ENCODE measurements at regions not wholly inside any gene's neighbourhood (a gene's known extent, or its start where the extent isn't known, plus 50 kb on each side); places are given as distances from the start of the nearest gene placed in this dataset.

- no peak overlapping the region for H2AFZ ChIP-seq (ENCODE audit: low read length)
- peaks cover 0 to 3% (median 0%) of the 10 kb centered on the region in 3 experiments for H3K27me3 ChIP-seq (ENCODE audit: control insufficient read depth in 3 of 3, insufficient read depth in 3 of 3, low read depth in 1 of 3, low read length in 3 of 3)
- no peak overlapping the region for H3K27ac ChIP-seq (replicated peaks; ENCODE audit: low read length)
- no CpG with 5 or more reads among the region's 15 CpGs for WGBS, 2 donors (ENCODE audit: extremely low coverage in 2 of 2, insufficient read length in 2 of 2, insufficient replicate concordance in 1 of 2)
- no peak overlapping the region for H3K4me3 ChIP-seq (ENCODE audit: low read length in 2 of 2)
- no peak overlapping the region for H3K23ac ChIP-seq (ENCODE audit: low read depth, low read length, poor library complexity)
- no peak overlapping the region for H2BK5ac ChIP-seq (ENCODE audit: low read length)
- H3K79me1 ChIP-seq (ENCODE audit: low read depth, low read length) = peaks cover 1% of the 10 kb centered on the region
- peak overlapping the region; percentile 19 for H3K4ac ChIP-seq (ENCODE audit: low read length)
- no peak overlapping the region for H2BK120ac ChIP-seq (ENCODE audit: low read depth, low read length)
- DNase-seq (ENCODE audit: low spot score) = no peak
- peak overlapping the region; percentile 79 for H2BK15ac ChIP-seq (ENCODE audit: low read length)
- peak overlapping the region; percentile 9 for H2AK5ac ChIP-seq (ENCODE audit: low read depth, low read length)
- no peak overlapping the region for H2BK12ac ChIP-seq (ENCODE audit: low read length)
- no peak overlapping the region for H4K8ac ChIP-seq (ENCODE audit: low read depth, low read length)
- H3K18ac ChIP-seq (ENCODE audit: low read length) = peak overlapping the region; percentile 60
- no peak overlapping the region for H4K91ac ChIP-seq (ENCODE audit: low read depth, low read length, poor library complexity)
- H3K9me3 ChIP-seq (replicated peaks in 1 of 2; ENCODE audit: control insufficient read depth in 2 of 2, insufficient read depth in 1 of 2, low read depth in 1 of 2, low read length in 2 of 2) = peaks cover 0 to 4% of the 10 kb centered on the region in 2 donors
- no peak overlapping the region for H3K14ac ChIP-seq (ENCODE audit: low read length)
- no peak overlapping the region for H3K4me2 ChIP-seq (ENCODE audit: insufficient read depth, low read length, poor library complexity, severe bottlenecking)
- H3K36me3 ChIP-seq (replicated peaks in 1 of 2; ENCODE audit: control insufficient read depth in 2 of 2, insufficient read depth in 2 of 2, low read length in 2 of 2) = no peaks in the 10 kb centered on the region
- no peak overlapping the region for H3K9ac ChIP-seq (ENCODE audit: low read depth, low read length, poor library complexity)
- peaks cover 14 to 45% of the 10 kb centered on the region in 2 donors for H3K4me1 ChIP-seq (ENCODE audit: control insufficient read depth in 2 of 2, insufficient read depth in 1 of 2, low read depth in 1 of 2, low read length in 2 of 2)
These were observed 132.9 kb upstream of the TNRC6C start for GRCh38 chr17:77825621-77826020.

DNA sequence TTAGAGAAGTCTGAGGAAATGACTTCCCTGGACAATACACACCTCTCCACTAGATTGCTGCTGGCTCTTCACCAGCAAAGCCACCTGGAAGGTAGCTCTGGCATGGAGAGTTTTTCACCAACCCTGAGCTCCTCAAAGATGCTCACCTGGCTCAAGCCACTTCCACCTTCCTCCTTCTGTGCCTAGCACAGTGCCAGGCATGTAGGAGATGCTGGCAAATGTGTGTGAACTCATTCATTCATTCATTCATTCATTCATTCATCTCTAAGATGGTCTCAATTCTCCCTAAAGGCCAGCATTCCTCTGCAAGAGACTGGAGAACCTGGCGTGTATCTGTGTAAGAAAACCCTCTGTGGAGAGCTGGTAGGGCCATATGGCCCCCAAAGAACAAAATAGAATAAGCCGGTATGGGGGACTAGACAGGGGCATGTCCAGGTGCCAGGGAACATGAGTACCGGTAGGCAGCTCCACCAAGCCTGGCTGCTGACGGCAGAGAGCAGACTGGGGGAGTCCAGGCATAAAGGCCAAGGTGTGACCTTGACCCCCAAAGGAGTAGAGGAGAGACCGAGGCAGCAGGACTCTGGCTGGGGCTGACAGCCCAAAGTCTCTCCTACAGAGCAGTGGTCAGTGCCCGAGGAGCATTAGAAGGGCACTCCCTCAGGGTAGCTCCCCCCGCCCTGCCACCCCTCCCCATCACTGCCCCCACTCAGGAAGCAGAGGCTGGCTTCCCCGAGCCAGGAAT, 132.2 kb upstream of the TNRC6C start:
- WGBS, 2 donors (ENCODE audit: extremely low coverage in 2 of 2, insufficient read length in 2 of 2, insufficient replicate concordance in 1 of 2) = no CpG with 5 or more reads among the region's 8 CpGs
- no peak overlapping the region for H3K4ac ChIP-seq (ENCODE audit: low read length)
- no peak overlapping the region for H4K8ac ChIP-seq (ENCODE audit: low read depth, low read length)
- H2BK12ac ChIP-seq (ENCODE audit: low read length) = no peak overlapping the region
- no peak overlapping the region for H3K4me2 ChIP-seq (ENCODE audit: insufficient read depth, low read length, poor library complexity, severe bottlenecking)
- no peak overlapping the region for H2BK5ac ChIP-seq (ENCODE audit: low read length)
- H3K23ac ChIP-seq (ENCODE audit: low read depth, low read length, poor library complexity) = no peak overlapping the region
- H2AK5ac ChIP-seq (ENCODE audit: low read depth, low read length) = peak overlapping the region; percentile 8
- H3K4me3 ChIP-seq (ENCODE audit: low read length in 2 of 2) = no peak overlapping the region
- no peak overlapping the region for H4K91ac ChIP-seq (ENCODE audit: low read depth, low read length, poor library complexity)
- no peak overlapping the region for H3K9ac ChIP-seq (ENCODE audit: low read depth, low read length, poor library complexity)
- no peak overlapping the region for H2BK15ac ChIP-seq (ENCODE audit: low read length)
- peaks cover 19 to 50% of the 10 kb centered on the region in 2 donors for H3K4me1 ChIP-seq (ENCODE audit: control insufficient read depth in 2 of 2, insufficient read depth in 1 of 2, low read depth in 1 of 2, low read length in 2 of 2)
- no peak for DNase-seq (ENCODE audit: low spot score)
- H2BK120ac ChIP-seq (ENCODE audit: low read depth, low read length) = no peak overlapping the region
- no peak overlapping the region for H3K14ac ChIP-seq (ENCODE audit: low read length)
- H3K27me3 ChIP-seq (ENCODE audit: control insufficient read depth in 3 of 3, insufficient read depth in 3 of 3, low read depth in 1 of 3, low read length in 3 of 3) = peaks cover 0 to 3% (median 0%) of the 10 kb centered on the region in 3 experiments
- H3K79me1 ChIP-seq (ENCODE audit: low read depth, low read length) = peaks cover 1% of the 10 kb centered on the region
- peaks cover 0 to 4% of the 10 kb centered on the region in 2 donors for H3K9me3 ChIP-seq (replicated peaks in 1 of 2; ENCODE audit: control insufficient read depth in 2 of 2, insufficient read depth in 1 of 2, low read depth in 1 of 2, low read length in 2 of 2)
- no peaks in the 10 kb centered on the region for H3K36me3 ChIP-seq (replicated peaks in 1 of 2; ENCODE audit: control insufficient read depth in 2 of 2, insufficient read depth in 2 of 2, low read length in 2 of 2)
- no peak overlapping the region for H2AFZ ChIP-seq (ENCODE audit: low read length)
- no peak overlapping the region for H3K27ac ChIP-seq (replicated peaks; ENCODE audit: low read length)
- H3K18ac ChIP-seq (ENCODE audit: low read length) = peak overlapping the region; percentile 49

GRCh38 chr17:77827039-77827438, 131.5 kb upstream of the TNRC6C start:
- Histone ChIP-seq H3K4me1 (ENCODE audit: control insufficient read depth in 2 of 2, insufficient read depth in 1 of 2, low read depth in 1 of 2, low read length in 2 of 2) (peaks cover 24 to 54% of the 10 kb centered on the region in 2 donors), H3K23ac (ENCODE audit: low read depth, low read length, poor library complexity) (no peak overlapping the region), H2BK120ac (ENCODE audit: low read depth, low read length) (no peak overlapping the region), H3K27ac (replicated peaks; ENCODE audit: low read length) (no peak overlapping the region), H2BK5ac (ENCODE audit: low read length) (no peak overlapping the region), H3K9ac (ENCODE audit: low read depth, low read length, poor library complexity) (no peak overlapping the region), H2BK12ac (ENCODE audit: low read length) (no peak overlapping the region), H3K79me1 (ENCODE audit: low read depth, low read length) (peaks cover 1% of the 10 kb centered on the region), H2BK15ac (ENCODE audit: low read length) (no peak overlapping the region), H3K9me3 (replicated peaks in 1 of 2; ENCODE audit: control insufficient read depth in 2 of 2, insufficient read depth in 1 of 2, low read depth in 1 of 2, low read length in 2 of 2) (peaks cover 0 to 4% of the 10 kb centered on the region in 2 donors), H4K91ac (ENCODE audit: low read depth, low read length, poor library complexity) (no peak overlapping the region), H3K4ac (ENCODE audit: low read length) (no peak overlapping the region), H3K36me3 (replicated peaks in 1 of 2; ENCODE audit: control insufficient read depth in 2 of 2, insufficient read depth in 2 of 2, low read length in 2 of 2) (no peaks in the 10 kb centered on the region), H2AK5ac (ENCODE audit: low read depth, low read length) (no peak overlapping the region), H3K4me3 (ENCODE audit: low read length in 2 of 2) (no peak overlapping the region), H3K27me3 (ENCODE audit: control insufficient read depth in 3 of 3, insufficient read depth in 3 of 3, low read depth in 1 of 3, low read length in 3 of 3) (peaks cover 0 to 3% (median 0%) of the 10 kb centered on the region in 3 experiments), H2AFZ (ENCODE audit: low read length) (no peak overlapping the region), H3K14ac (ENCODE audit: low read length) (no peak overlapping the region), H3K18ac (ENCODE audit: low read length) (no peak overlapping the region), H3K4me2 (ENCODE audit: insufficient read depth, low read length, poor library complexity, severe bottlenecking) (no peak overlapping the region), H4K8ac (ENCODE audit: low read depth, low read length) (no peak overlapping the region)
- DNase-seq (ENCODE audit: low spot score) = no peak
- no CpG with 5 or more reads among the region's 7 CpGs for WGBS, 2 donors (ENCODE audit: extremely low coverage in 2 of 2, insufficient read length in 2 of 2, insufficient replicate concordance in 1 of 2)

DNA sequence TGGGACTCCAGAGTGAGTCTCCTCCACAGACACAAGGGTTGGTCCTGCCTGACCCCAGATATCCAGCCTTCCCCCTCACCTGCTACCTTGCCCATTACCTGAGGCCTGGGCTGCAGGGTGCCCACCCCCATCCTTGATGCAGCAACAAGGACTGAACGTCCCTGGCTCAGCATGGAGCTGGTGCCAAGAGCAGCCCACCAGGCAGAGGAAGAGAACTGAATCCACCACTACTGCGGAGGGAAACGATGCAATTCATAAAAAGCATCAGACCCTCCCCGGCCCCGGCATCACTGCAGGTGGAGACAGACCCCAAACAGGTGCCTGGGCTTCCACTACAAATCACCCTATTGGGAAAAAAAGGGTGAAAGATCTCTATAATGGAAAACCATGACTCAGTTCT, 131.0 kb upstream of the TNRC6C start:
- no peak overlapping the region for H3K23ac ChIP-seq (ENCODE audit: low read depth, low read length, poor library complexity)
- peaks cover 0 to 4% of the 10 kb centered on the region in 2 donors for H3K9me3 ChIP-seq (replicated peaks in 1 of 2; ENCODE audit: control insufficient read depth in 2 of 2, insufficient read depth in 1 of 2, low read depth in 1 of 2, low read length in 2 of 2)
- peaks cover 24 to 55% of the 10 kb centered on the region in 2 donors for H3K4me1 ChIP-seq (ENCODE audit: control insufficient read depth in 2 of 2, insufficient read depth in 1 of 2, low read depth in 1 of 2, low read length in 2 of 2)
- no peak overlapping the region for H3K27ac ChIP-seq (replicated peaks; ENCODE audit: low read length)
- H3K4me3 ChIP-seq (ENCODE audit: low read length in 2 of 2) = no peak overlapping the region
- no peak overlapping the region for H4K8ac ChIP-seq (ENCODE audit: low read depth, low read length)
- H3K9ac ChIP-seq (ENCODE audit: low read depth, low read length, poor library complexity) = no peak overlapping the region
- H2BK15ac ChIP-seq (ENCODE audit: low read length) = no peak overlapping the region
- no peak overlapping the region for H2BK120ac ChIP-seq (ENCODE audit: low read depth, low read length)
- no peak overlapping the region for H2AFZ ChIP-seq (ENCODE audit: low read length)
- H3K4me2 ChIP-seq (ENCODE audit: insufficient read depth, low read length, poor library complexity, severe bottlenecking) = no peak overlapping the region
- DNase-seq (ENCODE audit: low spot score) = no peak
- no peak overlapping the region for H2BK5ac ChIP-seq (ENCODE audit: low read length)
- H3K18ac ChIP-seq (ENCODE audit: low read length) = no peak overlapping the region
- peaks cover 0 to 3% (median 0%) of the 10 kb centered on the region in 3 experiments for H3K27me3 ChIP-seq (ENCODE audit: control insufficient read depth in 3 of 3, insufficient read depth in 3 of 3, low read depth in 1 of 3, low read length in 3 of 3)
- no peak overlapping the region for H2AK5ac ChIP-seq (ENCODE audit: low read depth, low read length)
- no peak overlapping the region for H4K91ac ChIP-seq (ENCODE audit: low read depth, low read length, poor library complexity)
- H3K79me1 ChIP-seq (ENCODE audit: low read depth, low read length) = peaks cover 1% of the 10 kb centered on the region
- no CpG with 5 or more reads among the region's 5 CpGs for WGBS, 2 donors (ENCODE audit: extremely low coverage in 2 of 2, insufficient read length in 2 of 2, insufficient replicate concordance in 1 of 2)
- no peaks in the 10 kb centered on the region for H3K36me3 ChIP-seq (replicated peaks in 1 of 2; ENCODE audit: control insufficient read depth in 2 of 2, insufficient read depth in 2 of 2, low read length in 2 of 2)
- no peak overlapping the region for H3K4ac ChIP-seq (ENCODE audit: low read length)
- no peak overlapping the region for H3K14ac ChIP-seq (ENCODE audit: low read length)
- H2BK12ac ChIP-seq (ENCODE audit: low read length) = no peak overlapping the region
